NK-92 treated with Interleukin-12 subunit alpha and Interleukin-12 subunit beta, amount 100 ng/mL, for 24 hours (cell line): ENCODE measurements at regions not wholly inside any gene's neighbourhood (a gene's known extent, or its start where the extent isn't known, plus 50 kb on each side); places are given as distances from the start of the nearest gene placed in this dataset.

Source experiments
- DNase-seq: peaks from one replicate; lab custom pipeline; 2025; lab: John Stamatoyannopoulos, UW

- no peak for DNase-seq
These were observed 777.5 kb downstream of the MAFB start for GRCh38 chr20:39911497-39911896.

GRCh38 chr20:39910536-39910935 is 778.5 kb downstream of the MAFB start:
- DNase-seq, result no peak

- DNase-seq, result no peak
These were observed 779.6 kb downstream of the MAFB start for GRCh38 chr20:39909447-39909846.

- DNase-seq, result no peak
These were observed 784.4 kb downstream of the MAFB start for GRCh38 chr20:39904476-39905112.

- DNase-seq, result no peak
These were observed 785.1 kb downstream of the MAFB start for GRCh38 chr20:39903806-39904465.

GRCh38 chr20:39899881-39900280 is 789.2 kb downstream of the MAFB start:
- DNase-seq, result no peak

- DNase-seq, result no peak
These were observed 790.6 kb downstream of the MAFB start for GRCh38 chr20:39898467-39898852.

GRCh38 chr20:39897781-39898466 is 791.1 kb downstream of the MAFB start:
- no peak for DNase-seq

GRCh38 chr20:39897058-39897457 is 792.0 kb downstream of the MAFB start:
- DNase-seq, result no peak

GRCh38 chr20:39894067-39894466 is 795.0 kb downstream of the MAFB start:
- no peak for DNase-seq

- no peak for DNase-seq
These were observed 795.9 kb downstream of the MAFB start for GRCh38 chr20:39893003-39893685.

- DNase-seq, result no peak
These were observed 798.3 kb downstream of the MAFB start for GRCh38 chr20:39890697-39891096.

GRCh38 chr20:39888310-39888709 is 800.7 kb downstream of the MAFB start:
- no peak for DNase-seq

GRCh38 chr20:39886650-39887190 is 802.3 kb downstream of the MAFB start:
- DNase-seq, result no peak

- DNase-seq, result peak; percentile 12
These were observed 802.9 kb downstream of the MAFB start for GRCh38 chr20:39885975-39886649.

GRCh38 chr20:39882806-39883205 is 806.2 kb downstream of the MAFB start:
- no peak for DNase-seq

GRCh38 chr20:39880890-39881289 is 808.1 kb downstream of the MAFB start:
- no peak for DNase-seq

- no peak for DNase-seq
These were observed 809.7 kb downstream of the MAFB start for GRCh38 chr20:39879296-39879695.

- no peak for DNase-seq
These were observed 810.2 kb downstream of the MAFB start for GRCh38 chr20:39878809-39879208.

GRCh38 chr20:39878320-39878719 is 810.7 kb downstream of the MAFB start:
- DNase-seq, result no peak

GRCh38 chr20:39877788-39878187 is 811.2 kb downstream of the MAFB start:
- no peak for DNase-seq
